ENCODE measurements at regions not wholly inside any gene's neighbourhood (a gene's known extent, or its start where the extent isn't known, plus 50 kb on each side); places are given as distances from the start of the nearest gene placed in this dataset.
"Not testable (repeated sequence)": the region's sequence is repeated elsewhere in the genome, so short reads cannot be mapped to it uniquely, and the experiment has no call there.

DNA sequence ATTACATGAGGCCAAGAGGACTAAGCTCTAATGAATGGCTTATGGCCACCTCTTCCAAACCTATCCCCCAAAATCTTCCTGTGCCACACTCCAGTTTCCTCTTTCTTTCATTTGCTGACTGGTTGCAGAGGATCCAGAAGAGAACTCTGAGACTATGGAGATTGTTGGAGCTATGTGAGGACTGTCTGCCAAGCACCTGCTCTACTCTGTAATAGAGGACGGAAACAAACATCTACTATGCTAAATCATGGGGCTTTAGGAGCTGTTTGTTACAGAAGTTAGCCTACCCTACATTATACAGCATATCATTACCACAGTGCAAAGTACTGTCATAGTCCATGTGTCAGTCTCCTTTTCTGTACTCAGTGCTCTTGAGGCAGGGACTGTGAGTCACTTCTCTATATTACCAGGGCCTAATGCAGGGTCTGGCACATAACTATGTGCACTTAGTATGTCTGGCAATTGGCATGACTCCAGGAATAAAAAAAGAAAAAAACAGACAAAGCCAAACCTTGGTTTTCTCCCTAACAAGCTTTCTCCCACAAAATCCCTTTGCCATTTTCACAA lies 95.1 kb downstream of the RPAP3 start:
- intact Hi-C loops (cut with DNase I), result no loop called here
- Histone ChIP-seq H3K9me3 (no peaks in the 10 kb centered on the region), H3K27ac (no peak overlapping the region), H3K4me1 (no peaks in the 10 kb centered on the region), H3K4me3 (no peak overlapping the region), H3K36me3 (no peaks in the 10 kb centered on the region), H3K27me3 (no peaks in the 10 kb centered on the region)
- no peak for ATAC-seq
- DNase-seq, result no peak
- no peak for FAIRE-seq
- 80 to 96% methylated on average over 1 of the region's 1 CpG for WGBS, 2 donors
- TF ChIP-seq CTCF (IDR thresholded peaks at IDR 0.05), result no peak

- no peaks in the 10 kb centered on the region for H3K36me3 ChIP-seq
- no peak overlapping the region for H3K4me3 ChIP-seq
- 91 to 97% methylated on average over 3 of the region's 3 CpGs for whole genome bisulfite sequencing, 2 donors
- H3K27me3 ChIP-seq, result no peaks in the 10 kb centered on the region
- H3K9me3 ChIP-seq, result no peaks in the 10 kb centered on the region
- DNase-seq (no peak), FAIRE-seq (no peak), ATAC-seq (no peak)
- H3K27ac ChIP-seq, result no peak overlapping the region
- no peak for TF ChIP-seq CTCF (IDR thresholded peaks at IDR 0.05)
- no peaks in the 10 kb centered on the region for H3K4me1 ChIP-seq
- intact Hi-C loops (cut with DNase I), result no loop called here
Measured at GRCh38 chr12:47609806-47610205, 96.0 kb downstream of the RPAP3 start.

DNA sequence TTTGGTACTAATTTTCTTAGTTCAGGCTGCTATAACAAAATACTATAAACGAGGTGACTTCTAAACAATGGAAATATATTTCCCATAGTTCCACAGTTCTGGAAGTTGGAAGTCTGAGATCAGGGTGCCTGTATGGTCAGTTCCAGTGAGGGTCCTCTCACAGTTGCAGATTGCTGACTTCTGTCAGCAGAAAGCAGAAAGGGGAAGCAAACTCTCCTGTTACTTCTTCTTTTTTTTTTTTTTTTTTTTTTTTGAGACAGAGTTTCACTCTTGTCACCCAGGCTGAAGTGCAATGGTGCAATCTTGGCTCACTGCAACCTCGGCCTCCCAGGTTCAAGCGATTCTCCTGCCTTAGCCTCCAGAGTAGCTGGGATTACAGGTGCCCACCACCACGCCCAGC lies 97.2 kb downstream of the RPAP3 start:
- peak in 1 of 4 donors; percentile 50 for ATAC-seq
- H3K27me3 ChIP-seq; H3K27ac ChIP-seq; H3K36me3 ChIP-seq; FAIRE-seq; H3K4me3 ChIP-seq; intact Hi-C loops (cut with DNase I); H3K4me1 ChIP-seq; H3K9me3 ChIP-seq; DNase-seq: not testable (repeated sequence)
- 81 to 88% methylated on average over 4 of the region's 4 CpGs for WGBS, 2 donors

- no peaks in the 10 kb centered on the region for H3K27me3 ChIP-seq
- DNase-seq (no peak), FAIRE-seq (no peak), ATAC-seq (no peak)
- TF ChIP-seq CTCF (IDR thresholded peaks at IDR 0.05), result no peak
- no peak overlapping the region for H3K4me3 ChIP-seq
- H3K9me3 ChIP-seq, result no peaks in the 10 kb centered on the region
- intact Hi-C loops (cut with DNase I), result no loop called here
- H3K27ac ChIP-seq, result no peak overlapping the region
- no peaks in the 10 kb centered on the region for H3K4me1 ChIP-seq
- no peaks in the 10 kb centered on the region for H3K36me3 ChIP-seq
- 84 to 89% methylated on average over 1 of the region's 1 CpG for WGBS, 2 donors
Measured at GRCh38 chr12:47604221-47604873, 101.5 kb downstream of the RPAP3 start.

GRCh38 chr12:47602949-47603558 lies 102.8 kb downstream of the RPAP3 start:
- intact Hi-C loops (cut with DNase I), result no loop called here
- Histone ChIP-seq H3K9me3 (no peaks in the 10 kb centered on the region), H3K4me3 (no peak overlapping the region), H3K4me1 (no peaks in the 10 kb centered on the region), H3K36me3 (no peaks in the 10 kb centered on the region), H3K27me3 (no peaks in the 10 kb centered on the region), H3K27ac (no peak overlapping the region)
- no peak for TF ChIP-seq CTCF (IDR thresholded peaks at IDR 0.05)
- DNase-seq (no peak), ATAC-seq (no peak), FAIRE-seq (no peak)
- WGBS, 2 donors, result 73 to 75% methylated on average over 11 of the region's 11 CpGs
